Common myeloid progenitor, CD34-positive (primary cell): ENCODE measurements at regions not wholly inside any gene's neighbourhood (a gene's known extent, or its start where the extent isn't known, plus 50 kb on each side); places are given as distances from the start of the nearest gene placed in this dataset.

Experiments used
- CTCF ChIA-PET: fragments of 350-600 bp; sonication (Branson Sonifier 250); formaldehyde crosslinking; loops from one replicate; lab custom pipeline; 2021; ENCODE audit warnings: antibody characterized with exemption; lab: Charles Lee
- POLR2A ChIA-PET: fragments of 350-600 bp; sonication (Branson Sonifier 250); formaldehyde crosslinking; loops from one replicate; lab custom pipeline; 2021; ENCODE audit warnings: antibody characterized with exemption; lab: Charles Lee
- DNase-seq, 3 donors: peaks; one replicate each; pipeline versions ENCODE4 v3.0.0 to v3.0.0-alpha.2; 2013
- H3K27ac ChIP-seq, 2 experiments: 1 replicate in 1 of 2; 2 replicates in 1 of 2; pipeline ENCODE4 v1.7.0; 2013; ENCODE audit warnings: inconsistent platforms in 2 of 2, low read length in 2 of 2, mild to moderate bottlenecking in 2 of 2, low read depth in 1 of 2, moderate library complexity in 1 of 2; ENCODE audit not compliant: severe bottlenecking in 2 of 2, insufficient read depth in 1 of 2, poor library complexity in 1 of 2
- H3K27me3 ChIP-seq, 5 experiments: replicated peaks in 2 of 5; 1 replicate in 3 of 5; 2 replicates in 2 of 5; pipeline versions ENCODE4 v1.6.1 to v1.7.0; 2013; ENCODE audit warnings: low read length in 4 of 5, mild to moderate bottlenecking in 2 of 5, moderate library complexity in 2 of 5, inconsistent platforms in 1 of 5; ENCODE audit not compliant: insufficient read depth in 5 of 5, control insufficient read depth in 4 of 5
- H3K36me3 ChIP-seq, 4 experiments: 1 replicate in 2 of 4; 2 replicates in 2 of 4; pipeline versions ENCODE4 v1.6.1 to v1.7.0; 2013; ENCODE audit warnings: low read length in 3 of 4, control low read depth in 1 of 4, mild to moderate bottlenecking in 1 of 4; ENCODE audit not compliant: control insufficient read depth in 4 of 4, insufficient read depth in 4 of 4
- H3K4me1 ChIP-seq, 4 experiments: 1 replicate in 3 of 4; 2 replicates in 1 of 4; pipeline versions ENCODE4 v1.6.1 to v1.7.1; 2013; ENCODE audit warnings: low read length in 3 of 4, mild to moderate bottlenecking in 3 of 4, control low read depth in 1 of 4, inconsistent platforms in 1 of 4, moderate library complexity in 1 of 4; ENCODE audit not compliant: control insufficient read depth in 4 of 4, insufficient read depth in 4 of 4; ENCODE audit errors: control extremely low read depth in 1 of 4
- H3K4me3 ChIP-seq, 7 experiments: 1 replicate in 4 of 7; 2 replicates in 3 of 7; pipeline versions ENCODE4 v1.5.1 to v1.7.0; 2013; ENCODE audit warnings: mild to moderate bottlenecking in 7 of 7, low read length in 6 of 7, moderate library complexity in 6 of 7, inconsistent platforms in 2 of 7, low read depth in 2 of 7, control low read depth in 1 of 7; ENCODE audit not compliant: insufficient read depth in 4 of 7, control insufficient read depth in 1 of 7; ENCODE audit errors: extremely low read depth in 1 of 7
- H3K9me3 ChIP-seq, 5 experiments: 1 replicate in 4 of 5; 2 replicates in 1 of 5; pipeline versions ENCODE4 v1.6.1 to v1.7.1; 2013; ENCODE audit warnings: low read length in 4 of 5, mild to moderate bottlenecking in 2 of 5, inconsistent platforms in 1 of 5, low read depth in 1 of 5, moderate library complexity in 1 of 5; ENCODE audit not compliant: control insufficient read depth in 4 of 5, insufficient read depth in 2 of 5; ENCODE audit errors: control extremely low read depth in 1 of 5
- WGBS: methylation state at CpG from one replicate; pipeline ENCODE4 v1.1.5; 2013; ENCODE audit not compliant: insufficient coverage; 5-methylcytosine and 5-hydroxymethylcytosine counted together

DNA sequence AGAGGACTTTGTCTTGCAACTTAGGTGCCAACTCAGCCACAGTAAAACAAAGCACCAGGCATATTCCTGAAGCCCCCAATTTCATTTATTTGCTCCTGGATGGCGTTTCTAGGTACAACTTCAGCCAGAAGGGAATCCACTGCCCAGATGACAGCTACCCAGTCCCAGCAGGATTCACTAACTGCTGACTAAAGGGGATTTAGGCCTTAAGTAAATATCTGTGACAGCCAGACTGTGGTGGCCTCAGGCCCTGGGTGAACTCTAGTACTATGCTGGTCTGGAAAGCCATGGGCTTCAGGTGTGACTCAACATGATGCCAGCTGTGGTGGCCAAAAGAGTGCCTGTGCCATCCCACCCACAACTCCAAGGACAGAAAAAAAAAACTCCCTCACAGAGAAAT is 396.1 kb upstream of the CCNG1 start:
- 100% methylated on average over 1 of the region's 1 CpG for WGBS
- no peaks in the 10 kb centered on the region for H3K4me1 ChIP-seq
- peaks cover 0 to 3% (median 0%) of the 10 kb centered on the region in 5 experiments for H3K9me3 ChIP-seq
- ChIA-PET CTCF (no interaction called here), POLR2A (no interaction called here)
- DNase-seq = no peak
- H3K36me3 ChIP-seq = no peaks in the 10 kb centered on the region
- no peaks in the 10 kb centered on the region for H3K27me3 ChIP-seq
- H3K27ac ChIP-seq = no peak overlapping the region
- H3K4me3 ChIP-seq = no peak overlapping the region

DNA sequence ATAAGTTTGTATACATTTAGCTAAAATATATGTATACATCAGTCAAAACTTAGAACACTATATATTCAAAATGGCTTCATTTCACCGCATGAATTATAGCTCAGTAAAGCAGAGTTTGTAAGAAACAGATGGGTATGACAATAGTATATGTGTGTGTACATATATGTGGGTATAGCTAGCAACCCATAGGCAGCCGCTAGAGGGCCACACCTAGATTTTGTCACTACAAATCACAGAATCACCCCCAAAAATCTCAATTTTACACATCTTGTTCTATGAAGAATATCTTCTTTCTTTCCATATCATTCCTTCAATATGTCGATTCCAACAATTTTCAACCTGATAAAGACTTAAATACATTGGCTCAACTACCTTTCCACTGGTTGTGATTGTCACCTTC is 357.8 kb upstream of the CCNG1 start:
- Histone ChIP-seq H3K9me3 (no peaks in the 10 kb centered on the region), H3K4me1 (no peaks in the 10 kb centered on the region), H3K27me3 (no peaks in the 10 kb centered on the region), H3K27ac (no peak overlapping the region), H3K4me3 (no peak overlapping the region), H3K36me3 (no peaks in the 10 kb centered on the region)
- DNase-seq = peak in 2 of 3 donors; percentile 9 to 22
- ChIA-PET POLR2A (no interaction called here), CTCF (interaction anchor here (1.5 to 1.9 kb wide), 2 partner anchors 329 to 331 kb away, joined by 5 to 6 read pairs; no protein-coding TSS in a partner anchor)
- WGBS = 100% methylated on average over 1 of the region's 3 CpGs

DNA sequence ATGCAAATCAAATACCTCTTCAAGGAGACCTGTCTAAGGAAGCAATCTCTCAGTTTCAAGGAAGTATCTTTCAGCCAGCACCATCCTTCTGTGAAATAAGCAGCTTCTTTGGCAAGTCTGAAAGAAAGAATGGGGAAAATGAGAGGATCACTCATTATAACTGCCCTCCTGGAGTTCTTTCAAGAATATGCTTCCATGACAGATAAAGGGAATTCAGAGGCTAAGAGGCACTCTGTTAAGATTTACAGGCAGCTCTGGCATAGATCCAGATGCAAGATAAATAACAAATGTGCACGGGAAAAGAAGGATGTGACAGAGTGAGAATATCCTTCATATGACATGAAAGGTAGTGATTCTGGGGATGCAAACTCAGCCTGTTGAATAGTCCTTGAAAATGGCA is 348.2 kb upstream of the CCNG1 start:
- H3K4me1 ChIP-seq = no peaks in the 10 kb centered on the region
- no peak for DNase-seq
- H3K36me3 ChIP-seq = no peaks in the 10 kb centered on the region
- no peak overlapping the region for H3K4me3 ChIP-seq
- ChIA-PET CTCF (no interaction called here), POLR2A (no interaction called here)
- no peaks in the 10 kb centered on the region for H3K27me3 ChIP-seq
- 14% methylated on average over 1 of the region's 1 CpG for WGBS
- no peak overlapping the region for H3K27ac ChIP-seq
- H3K9me3 ChIP-seq = no peaks in the 10 kb centered on the region

DNA sequence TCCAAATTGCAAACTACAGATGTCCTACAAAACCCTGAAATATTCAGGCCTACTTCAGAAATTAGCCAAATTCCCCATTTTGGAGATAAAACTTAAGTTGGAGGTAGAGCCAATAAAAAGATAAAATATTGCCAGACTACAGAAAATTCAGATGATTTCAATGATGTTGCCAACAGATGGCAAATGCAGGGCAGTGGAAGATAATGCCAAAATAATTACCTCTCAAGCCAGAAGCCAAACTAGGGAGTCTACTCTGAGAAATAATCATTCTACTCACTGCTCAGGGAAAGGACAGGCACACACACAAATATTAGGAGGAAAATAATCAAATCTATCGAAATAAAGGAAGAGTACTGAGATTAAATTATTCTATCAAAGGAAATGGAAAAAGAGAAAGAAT is 347.5 kb upstream of the CCNG1 start:
- Histone ChIP-seq H3K4me3 (no peak overlapping the region), H3K36me3 (no peaks in the 10 kb centered on the region), H3K27ac (no peak overlapping the region), H3K4me1 (no peaks in the 10 kb centered on the region), H3K27me3 (no peaks in the 10 kb centered on the region), H3K9me3 (no peaks in the 10 kb centered on the region)
- DNase-seq = no peak
- ChIA-PET CTCF (no interaction called here), POLR2A (no interaction called here)
- no CpG with 5 or more reads among the region's 1 CpG for WGBS

DNA sequence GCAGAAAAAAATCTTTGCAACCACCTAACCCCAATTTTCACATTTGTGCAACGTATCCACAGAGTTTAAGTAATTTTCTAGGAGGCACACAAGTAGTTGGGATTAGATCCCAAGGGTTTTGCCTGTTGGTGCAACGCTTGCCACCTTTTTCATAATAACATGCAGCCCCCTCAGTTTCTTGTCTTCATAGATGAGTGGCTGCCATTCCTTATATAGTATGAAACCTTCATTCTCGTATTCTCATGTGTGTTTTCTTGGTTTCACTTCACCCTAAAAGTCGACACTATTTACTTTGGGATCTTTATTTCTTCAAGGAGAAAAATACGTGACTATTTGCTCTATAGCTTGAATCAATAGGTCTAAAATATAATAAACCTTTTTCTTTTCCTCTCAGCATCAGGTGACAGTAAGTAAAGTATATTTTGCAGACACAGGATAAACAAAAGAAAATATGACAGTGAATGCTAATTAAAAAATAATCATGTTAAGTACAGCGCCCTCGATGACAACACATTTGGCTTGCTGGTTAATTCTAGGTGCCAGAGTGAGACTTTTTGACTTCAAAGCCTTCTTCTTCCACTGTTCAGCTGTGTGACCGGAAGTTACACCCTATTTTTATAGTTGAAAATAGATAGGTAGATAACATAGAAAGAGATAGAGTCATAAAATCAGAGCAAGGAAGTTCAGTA is 342.8 kb upstream of the CCNG1 start:
- WGBS = 83% methylated on average over 1 of the region's 8 CpGs
- Histone ChIP-seq H3K27ac (no peak overlapping the region), H3K27me3 (no peaks in the 10 kb centered on the region), H3K4me3 (no peak overlapping the region), H3K9me3 (no peaks in the 10 kb centered on the region), H3K4me1 (no peaks in the 10 kb centered on the region), H3K36me3 (no peaks in the 10 kb centered on the region)
- POLR2A ChIA-PET = no interaction called here
- CTCF ChIA-PET = no interaction called here
- no peak for DNase-seq

DNA sequence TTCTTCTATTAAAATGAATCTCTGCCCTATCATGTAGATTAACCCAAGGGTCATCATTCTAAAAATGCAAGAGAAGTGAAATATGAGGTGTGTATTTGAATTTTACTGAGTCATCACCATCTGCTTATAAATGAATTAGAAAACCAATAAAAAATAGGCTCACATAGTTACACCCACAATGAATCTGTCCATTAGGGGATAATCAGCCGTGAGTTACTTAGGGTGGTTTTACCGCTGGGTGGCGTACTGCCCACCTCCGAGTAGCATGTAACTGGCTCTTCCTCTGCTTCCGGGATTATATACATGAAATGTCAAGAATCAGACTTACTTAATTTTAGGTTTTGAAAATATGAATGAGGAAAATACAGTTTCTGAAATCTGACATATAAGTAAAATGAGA is 332.9 kb upstream of the CCNG1 start:
- H3K9me3 ChIP-seq = no peaks in the 10 kb centered on the region

DNA sequence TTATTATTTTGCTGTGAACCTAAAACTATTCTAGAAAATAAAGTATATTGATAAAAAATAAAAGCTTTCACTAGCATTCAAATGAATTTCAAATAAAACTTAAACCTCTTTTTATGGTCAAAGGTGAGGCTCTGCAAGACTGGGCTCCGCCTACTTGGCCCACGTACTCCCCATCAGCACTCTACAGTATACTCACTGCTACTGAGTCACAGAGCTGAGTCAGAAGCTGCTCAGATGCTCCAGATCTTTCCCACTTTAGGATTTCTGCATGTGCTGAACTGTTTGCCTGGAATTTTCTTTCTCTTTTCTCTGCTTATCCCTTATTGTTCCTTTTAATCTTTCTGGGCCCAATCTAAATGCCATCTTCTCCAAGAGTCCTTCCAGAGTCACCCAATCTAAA is 331.9 kb upstream of the CCNG1 start:
- no peak for DNase-seq
- Histone ChIP-seq H3K9me3 (no peaks in the 10 kb centered on the region), H3K27ac (no peak overlapping the region), H3K27me3 (no peaks in the 10 kb centered on the region), H3K4me3 (no peak overlapping the region), H3K36me3 (no peaks in the 10 kb centered on the region), H3K4me1 (no peaks in the 10 kb centered on the region)
- ChIA-PET CTCF (no interaction called here), POLR2A (no interaction called here)
- WGBS = 85% methylated on average over 2 of the region's 2 CpGs

More for the DNA sequence above, 332.9 kb upstream of the CCNG1 start:
- WGBS = 37% methylated on average over 3 of the region's 5 CpGs
- ChIA-PET POLR2A (no interaction called here), CTCF (interaction anchor here (0.7 kb wide), 1 partner anchor 243 kb away, joined by 3 read pairs; no protein-coding TSS in a partner anchor)
- peak in 2 of 3 donors; percentile 17 to 19 for DNase-seq
- no peaks in the 10 kb centered on the region for H3K27me3 ChIP-seq
- no peak overlapping the region for H3K27ac ChIP-seq
- H3K4me1 ChIP-seq = no peaks in the 10 kb centered on the region
- no peak overlapping the region for H3K4me3 ChIP-seq
- H3K36me3 ChIP-seq = no peaks in the 10 kb centered on the region
